Stimulated activated CD4-positive, alpha-beta T cell treated with anti-CD3 and anti-CD28 coated beads, Interleukin-12 subunit alpha, Interleukin-12 subunit beta, amount 100 ng/mL, for 24 hours (primary cell): ENCODE measurements at regions not wholly inside any gene's neighbourhood (a gene's known extent, or its start where the extent isn't known, plus 50 kb on each side); places are given as distances from the start of the nearest gene placed in this dataset.
"Not testable (repeated sequence)": the region's sequence is repeated elsewhere in the genome, so short reads cannot be mapped to it uniquely, and the experiment has no call there.

Experiments
- DNase-seq, 2 experiments: peaks; one replicate each; pipeline ENCODE4 v3.0.0-alpha.2; 2020; ENCODE audit warnings: low read depth in 2 of 2

DNA sequence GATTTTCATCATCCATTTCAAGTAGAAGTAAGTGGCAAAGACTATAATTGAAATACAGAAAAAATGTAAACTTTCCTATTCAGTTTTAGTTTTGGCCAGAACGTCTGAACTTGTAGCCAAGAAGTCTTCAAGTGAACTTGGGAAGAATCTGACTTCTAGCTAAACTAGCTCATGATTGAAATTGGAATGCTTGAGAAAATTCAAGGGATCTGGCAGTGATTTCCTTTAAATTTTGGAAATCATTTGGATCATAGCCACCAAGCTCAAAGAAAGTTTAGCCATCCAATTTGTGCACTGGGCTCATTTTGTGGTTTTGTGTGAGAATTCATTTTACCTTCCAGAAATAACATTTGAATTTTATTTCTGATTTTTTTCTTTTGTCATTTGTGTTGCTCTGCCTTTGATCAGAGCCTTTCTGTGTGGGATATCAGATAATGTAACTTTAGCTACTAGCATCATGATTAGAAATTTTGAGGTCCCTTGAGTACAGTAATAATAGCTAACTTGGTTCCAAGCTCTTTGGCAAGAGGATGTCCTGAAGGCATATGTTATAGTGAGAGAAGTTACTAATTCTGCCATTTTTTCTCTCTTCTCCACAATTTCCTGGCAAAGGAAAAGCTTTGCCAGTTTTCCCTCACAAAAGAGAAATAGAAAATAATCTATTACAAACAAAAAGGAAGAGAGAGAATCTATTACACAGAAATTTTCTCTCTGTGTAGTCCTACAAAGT, 2123.7 kb upstream of the RAG2 start:
- DNase-seq, result no peak

DNA sequence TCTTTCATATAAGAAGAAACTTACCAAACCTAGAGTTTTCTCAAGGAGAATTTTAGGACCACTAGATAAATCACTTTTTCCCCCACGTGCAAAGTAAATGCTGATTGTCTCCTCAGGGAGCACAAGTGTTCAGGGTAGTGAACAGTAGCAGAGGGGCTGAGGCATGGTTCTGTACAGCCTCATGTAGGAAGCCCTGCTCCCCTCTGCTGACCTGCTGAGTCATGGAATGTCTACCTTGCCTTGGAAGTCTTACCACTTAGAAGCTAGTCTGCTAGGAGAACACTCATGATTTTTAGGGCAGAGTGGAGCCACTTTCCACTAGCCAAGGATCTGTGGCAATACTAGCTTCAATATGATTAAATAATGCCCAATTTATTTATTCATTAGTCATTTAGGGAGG, 2120.6 kb upstream of the RAG2 start:
- no peak for DNase-seq

- DNase-seq, result no peak
Measured at GRCh38 chr11:38718049-38718448, 2120.0 kb upstream of the RAG2 start.

DNA sequence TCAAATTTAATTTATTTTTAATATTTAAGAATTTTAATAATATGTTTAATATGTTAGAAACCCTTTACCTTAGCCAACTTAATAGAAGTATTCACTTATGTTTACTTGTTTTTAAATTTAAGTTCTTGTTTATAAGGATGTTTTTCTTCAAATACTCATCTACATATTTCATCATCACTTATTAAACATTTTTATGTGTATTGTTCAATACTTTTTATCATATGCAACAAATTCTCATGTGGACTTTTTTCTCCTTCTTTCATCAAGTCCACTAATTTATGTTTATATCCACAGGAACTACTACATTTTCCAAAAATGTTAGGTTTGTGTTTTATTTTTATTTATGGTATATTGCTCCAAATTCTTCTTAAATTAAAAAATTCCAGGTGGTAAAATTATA, 2113.1 kb upstream of the RAG2 start:
- DNase-seq, result no peak

DNA sequence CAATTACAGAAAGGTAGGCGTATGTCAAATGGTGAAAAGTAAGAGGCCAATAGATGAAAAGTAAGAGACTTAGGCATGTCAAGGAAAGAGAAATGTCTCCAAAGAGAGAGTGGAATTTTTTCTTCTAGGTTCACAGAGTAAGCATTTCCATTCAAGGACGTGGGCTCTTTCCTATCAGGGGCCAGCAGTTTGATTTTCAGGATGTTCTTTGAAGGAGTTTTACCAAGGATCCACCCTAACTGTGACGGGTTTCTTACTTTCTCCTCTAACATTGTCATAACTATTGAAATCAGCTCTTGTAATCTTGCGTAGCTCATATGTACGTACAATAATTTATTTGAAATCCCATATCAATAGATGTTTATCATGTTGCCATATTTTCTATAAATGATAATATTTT, 2112.2 kb upstream of the RAG2 start:
- no peak for DNase-seq

DNA sequence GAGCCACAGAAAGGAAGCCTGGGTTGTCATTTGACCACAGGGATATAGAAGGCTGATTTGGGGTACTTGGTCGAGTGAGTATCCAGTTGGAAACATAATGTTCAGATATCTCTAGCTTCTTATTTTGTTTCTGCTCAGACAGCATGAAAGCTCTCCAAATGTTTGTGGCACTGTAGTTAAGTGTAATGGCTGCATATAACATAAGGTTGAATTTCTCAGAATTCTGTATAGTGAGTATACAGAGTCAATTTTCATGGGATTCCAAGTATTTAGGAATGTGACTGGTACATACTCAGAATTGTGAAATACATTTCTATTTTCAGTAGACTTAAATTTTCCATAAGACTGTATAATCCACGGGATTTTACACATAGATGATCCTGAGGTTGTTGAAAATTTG, 2102.1 kb upstream of the RAG2 start:
- no peak for DNase-seq

GRCh38 chr11:38693306-38693705, 2095.3 kb upstream of the RAG2 start:
- DNase-seq, result no peak

GRCh38 chr11:38690211-38690610, 2092.2 kb upstream of the RAG2 start:
- not testable (repeated sequence) for DNase-seq

DNA sequence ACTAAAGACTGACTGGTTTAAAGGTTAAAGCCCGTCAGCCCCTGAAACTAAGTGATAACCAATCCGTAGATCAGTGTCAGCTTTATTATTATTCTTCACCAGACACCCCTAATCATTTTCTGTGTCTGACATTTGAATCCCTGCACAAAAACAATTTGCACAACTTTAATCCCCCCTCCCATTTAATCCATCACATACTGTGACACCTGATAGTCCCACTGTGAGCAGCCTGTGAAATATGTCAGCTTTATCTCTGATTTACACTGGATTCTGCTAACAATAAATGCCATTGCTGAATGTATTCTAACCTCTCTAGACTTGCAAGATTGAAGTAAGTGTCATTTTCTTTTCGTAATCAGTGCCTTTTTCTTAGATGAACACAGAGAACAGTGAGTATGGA, 2089.0 kb upstream of the RAG2 start:
- no peak for DNase-seq

DNA sequence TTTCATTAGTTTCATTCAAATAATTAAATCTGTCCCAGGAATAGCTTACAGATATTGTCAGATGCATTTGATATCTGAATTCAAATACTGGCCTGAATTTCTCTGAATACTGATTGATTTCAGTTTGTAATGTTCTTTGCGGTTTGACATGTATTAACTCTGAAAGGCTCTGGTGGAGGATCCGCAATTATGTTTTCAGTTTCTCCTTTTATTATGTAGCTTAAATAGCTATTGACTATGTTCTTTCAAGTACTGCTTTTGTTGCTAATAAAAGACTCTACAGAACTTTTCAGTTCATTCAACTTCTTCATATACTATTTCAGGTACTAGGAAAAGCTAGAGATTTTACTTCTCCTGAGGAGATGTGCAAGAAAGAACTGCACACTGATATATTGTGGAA, 2085.4 kb upstream of the RAG2 start:
- DNase-seq, result no peak

DNA sequence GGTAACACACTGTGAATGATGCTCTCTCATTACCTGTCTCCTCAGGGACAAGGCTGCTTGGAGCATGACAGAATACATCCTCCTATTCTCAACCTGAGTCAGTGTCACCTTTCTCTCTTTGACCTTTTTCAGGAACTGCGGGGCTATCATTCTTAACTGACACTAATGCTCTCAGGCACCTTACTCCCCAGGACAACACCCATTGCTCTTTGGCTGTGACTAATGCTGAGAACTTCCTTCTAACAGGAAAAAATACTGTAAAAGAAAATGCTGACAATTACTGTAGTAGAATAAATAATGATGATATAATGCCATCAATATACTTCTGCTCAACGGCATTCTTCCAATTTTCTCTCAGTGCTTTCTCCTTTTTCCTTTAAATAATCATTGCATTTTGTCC, 2082.7 kb upstream of the RAG2 start:
- no peak for DNase-seq

- DNase-seq, result no peak
Measured at GRCh38 chr11:38680166-38680565, 2082.1 kb upstream of the RAG2 start.

GRCh38 chr11:38672445-38672844, 2074.4 kb upstream of the RAG2 start:
- no peak for DNase-seq

- no peak for DNase-seq
Measured at GRCh38 chr11:38667359-38667758, 2069.3 kb upstream of the RAG2 start.

DNA sequence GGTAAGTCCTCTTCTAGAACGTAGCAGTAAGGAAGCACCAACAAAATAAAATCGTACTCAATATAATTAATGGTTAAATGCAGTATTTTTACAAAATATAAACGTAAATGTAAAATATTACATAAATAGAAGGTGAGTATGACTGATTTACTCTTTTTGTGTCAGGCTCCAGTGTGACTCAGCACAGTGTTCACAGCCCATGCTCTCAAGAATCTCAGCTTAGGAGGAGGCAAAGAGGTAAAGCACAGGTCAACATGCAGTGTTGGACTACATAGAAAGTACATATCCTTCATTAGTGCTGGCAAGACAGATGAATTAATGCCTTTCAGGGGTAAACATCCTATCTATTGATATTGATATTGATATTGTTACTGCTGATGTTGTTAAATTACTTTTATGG, 2050.6 kb upstream of the RAG2 start:
- no peak for DNase-seq

DNA sequence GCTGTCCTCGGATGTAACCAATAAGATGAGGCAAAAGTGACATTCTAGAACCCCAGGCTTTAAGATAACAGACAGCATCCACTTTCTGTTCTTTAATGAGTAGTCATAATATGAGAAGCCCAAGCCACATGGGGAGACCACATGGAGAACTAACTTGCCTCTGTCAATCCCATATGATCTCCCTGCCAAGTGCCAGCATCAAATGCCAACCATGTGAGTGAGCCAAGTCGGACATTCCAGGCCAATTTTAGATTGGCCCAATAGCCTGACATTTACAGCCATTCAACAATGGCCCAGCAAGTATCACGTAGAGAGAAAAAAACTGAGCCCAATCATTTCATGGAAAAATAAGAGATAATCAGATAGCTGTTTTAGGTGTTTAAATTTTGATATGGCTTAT, 2048.3 kb upstream of the RAG2 start:
- no peak for DNase-seq

GRCh38 chr11:38640854-38641253, 2042.8 kb upstream of the RAG2 start:
- no peak for DNase-seq

GRCh38 chr11:38612701-38613100, 2014.7 kb upstream of the RAG2 start:
- no peak for DNase-seq

DNA sequence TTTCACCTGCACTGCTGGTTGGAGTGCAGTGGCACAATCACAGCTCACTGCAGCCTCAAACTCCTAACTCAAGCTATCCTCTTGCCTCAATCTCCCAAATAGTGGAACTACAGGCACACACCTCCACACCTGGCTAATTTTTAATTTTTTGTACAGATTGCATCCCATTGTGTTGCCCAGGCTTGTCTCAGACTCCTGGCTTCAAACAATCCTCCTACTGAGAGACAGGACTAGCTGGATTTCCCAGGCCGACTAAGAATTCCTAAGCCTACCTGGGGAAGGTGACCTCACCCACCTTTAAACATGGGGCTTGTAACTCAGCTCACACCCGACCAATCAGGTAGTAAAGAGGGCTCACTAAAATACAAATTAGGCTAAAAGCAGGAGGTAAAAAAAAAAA, 2003.3 kb upstream of the RAG2 start:
- not testable (repeated sequence) for DNase-seq

DNA sequence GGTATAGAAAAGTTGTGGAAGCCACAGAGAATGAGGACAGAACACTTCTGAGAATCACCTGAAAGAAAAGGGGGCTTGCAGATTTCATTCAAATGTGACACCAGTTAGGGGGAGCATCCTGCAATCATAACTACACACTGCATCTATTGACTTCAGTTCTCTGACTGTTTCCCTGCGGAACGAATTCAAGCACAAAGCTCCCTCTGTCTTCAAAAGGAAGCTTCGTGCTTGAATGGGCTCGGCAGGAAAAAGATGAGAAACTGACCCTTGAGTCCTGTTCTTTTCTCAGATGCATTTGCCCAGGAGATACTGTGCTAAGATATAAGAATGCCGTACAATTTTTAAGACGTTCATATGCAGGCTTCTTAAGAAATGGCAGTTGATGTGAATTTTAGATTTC, 2000.4 kb upstream of the RAG2 start:
- no peak for DNase-seq

- DNase-seq, result not testable (repeated sequence)
Measured at GRCh38 chr11:38595359-38596016, 1997.5 kb upstream of the RAG2 start.

GRCh38 chr11:38594895-38595294, 1996.9 kb upstream of the RAG2 start:
- DNase-seq, result no peak

DNA sequence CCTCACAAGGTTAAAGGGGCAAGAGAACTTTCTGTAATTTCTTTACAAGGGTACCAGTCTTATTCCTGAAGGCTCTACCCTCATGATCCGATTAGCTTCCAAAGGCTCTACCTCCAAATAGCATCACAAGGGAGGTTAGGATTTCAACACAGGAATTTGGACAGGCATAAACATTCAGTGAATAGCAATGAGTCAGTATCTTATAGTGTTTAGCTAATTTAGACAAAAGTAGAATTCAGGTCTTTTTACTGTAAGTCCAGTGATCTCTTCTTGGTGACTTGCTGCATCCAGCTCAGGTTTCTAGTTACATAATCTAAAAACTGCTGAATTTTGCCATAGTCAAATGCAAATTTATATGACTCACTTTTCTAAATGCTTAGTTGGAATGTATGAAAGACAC, 1995.6 kb upstream of the RAG2 start:
- no peak for DNase-seq

GRCh38 chr11:38582756-38583155, 1984.7 kb upstream of the RAG2 start:
- no peak for DNase-seq
